ENCODE measurements at regions not wholly inside any gene's neighbourhood (a gene's known extent, or its start where the extent isn't known, plus 50 kb on each side); places are given as distances from the start of the nearest gene placed in this dataset.

DNA sequence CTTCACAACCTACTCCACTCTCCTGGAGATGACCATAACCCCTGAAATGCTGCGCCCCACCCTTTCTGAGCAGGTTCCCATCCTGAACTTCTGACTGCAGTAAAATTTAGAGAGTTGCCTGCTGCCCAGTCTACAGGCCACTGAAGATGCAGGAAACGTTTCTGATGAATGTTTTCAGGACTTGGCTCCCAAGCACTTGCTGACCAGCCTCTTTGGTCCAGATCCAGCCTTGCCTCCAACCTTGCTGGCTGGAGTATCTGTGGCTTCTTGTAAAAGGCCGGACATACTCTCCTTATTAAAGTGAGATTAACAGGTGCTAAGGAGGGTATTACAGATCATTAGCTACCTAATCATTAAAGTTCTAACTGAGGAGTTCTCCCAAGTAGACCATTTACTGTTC, 70.3 kb upstream of the STXBP6 start:
- no peak overlapping the region for H3K9ac ChIP-seq (ENCODE audit: low read length in 3 of 3)
- H3K27ac ChIP-seq (ENCODE audit: low read depth in 2 of 2, low read length in 2 of 2): no peak overlapping the region
- H3K36me3 ChIP-seq (ENCODE audit: control insufficient read depth in 2 of 3, insufficient read depth in 3 of 3, low read length in 3 of 3): no peaks in the 10 kb centered on the region
- no peak overlapping the region for H3K4me3 ChIP-seq (ENCODE audit: low read length in 3 of 3)
- DNase-seq: no peak
- no peaks in the 10 kb centered on the region for H3K9me3 ChIP-seq (ENCODE audit: control insufficient read depth in 2 of 3, insufficient read depth in 1 of 3, low read length in 3 of 3)
- no peaks in the 10 kb centered on the region for H3K4me1 ChIP-seq (ENCODE audit: control insufficient read depth in 2 of 3, insufficient read depth in 2 of 3, low read depth in 1 of 3, low read length in 3 of 3)
- no peaks in the 10 kb centered on the region for H3K27me3 ChIP-seq (ENCODE audit: control insufficient read depth, insufficient read depth, low read length)
- no peak for FAIRE-seq
- TF ChIP-seq, protein P1, sequence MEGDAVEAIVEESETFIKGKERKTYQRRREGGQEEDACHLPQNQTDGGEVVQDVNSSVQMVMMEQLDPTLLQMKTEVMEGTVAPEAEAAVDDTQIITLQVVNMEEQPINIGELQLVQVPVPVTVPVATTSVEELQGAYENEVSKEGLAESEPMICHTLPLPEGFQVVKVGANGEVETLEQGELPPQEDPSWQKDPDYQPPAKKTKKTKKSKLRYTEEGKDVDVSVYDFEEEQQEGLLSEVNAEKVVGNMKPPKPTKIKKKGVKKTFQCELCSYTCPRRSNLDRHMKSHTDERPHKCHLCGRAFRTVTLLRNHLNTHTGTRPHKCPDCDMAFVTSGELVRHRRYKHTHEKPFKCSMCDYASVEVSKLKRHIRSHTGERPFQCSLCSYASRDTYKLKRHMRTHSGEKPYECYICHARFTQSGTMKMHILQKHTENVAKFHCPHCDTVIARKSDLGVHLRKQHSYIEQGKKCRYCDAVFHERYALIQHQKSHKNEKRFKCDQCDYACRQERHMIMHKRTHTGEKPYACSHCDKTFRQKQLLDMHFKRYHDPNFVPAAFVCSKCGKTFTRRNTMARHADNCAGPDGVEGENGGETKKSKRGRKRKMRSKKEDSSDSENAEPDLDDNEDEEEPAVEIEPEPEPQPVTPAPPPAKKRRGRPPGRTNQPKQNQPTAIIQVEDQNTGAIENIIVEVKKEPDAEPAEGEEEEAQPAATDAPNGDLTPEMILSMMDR (IDR thresholded peaks at IDR 0.05; ENCODE audit: borderline replicate concordance, extremely low read depth, insufficient read depth): no peak
- intact Hi-C loops (cut with DNase I): no loop called here

DNA sequence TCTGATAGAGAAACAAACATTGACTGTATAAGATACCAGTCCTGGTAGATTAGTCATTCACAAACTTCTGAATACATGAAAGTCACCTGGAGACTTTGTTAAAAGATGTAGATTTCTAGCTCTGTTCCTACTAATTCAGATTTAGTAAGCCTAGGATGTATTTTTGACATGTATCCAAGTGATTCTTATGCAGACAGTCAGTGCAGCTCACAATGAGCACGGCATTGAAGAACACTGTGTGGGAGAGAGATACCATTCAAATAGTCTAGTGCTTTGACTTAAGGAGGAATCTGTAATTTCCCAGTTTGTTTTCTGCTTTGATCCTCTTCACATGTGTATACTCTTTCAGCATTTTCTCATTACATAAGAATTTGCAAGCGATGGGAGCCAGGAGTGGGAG, 68.7 kb upstream of the STXBP6 start:
- no peaks in the 10 kb centered on the region for H3K27me3 ChIP-seq (ENCODE audit: control insufficient read depth, insufficient read depth, low read length)
- TF ChIP-seq, protein P1 (IDR thresholded peaks at IDR 0.05; ENCODE audit: borderline replicate concordance, extremely low read depth, insufficient read depth): no peak
- H3K27ac ChIP-seq (ENCODE audit: low read depth in 2 of 2, low read length in 2 of 2): no peak overlapping the region
- H3K4me3 ChIP-seq (ENCODE audit: low read length in 3 of 3): no peak overlapping the region
- no peaks in the 10 kb centered on the region for H3K9me3 ChIP-seq (ENCODE audit: control insufficient read depth in 2 of 3, insufficient read depth in 1 of 3, low read length in 3 of 3)
- DNase-seq: no peak
- H3K9ac ChIP-seq (ENCODE audit: low read length in 3 of 3): no peak overlapping the region
- intact Hi-C loops (cut with DNase I): no loop called here
- no peaks in the 10 kb centered on the region for H3K36me3 ChIP-seq (ENCODE audit: control insufficient read depth in 2 of 3, insufficient read depth in 3 of 3, low read length in 3 of 3)
- no peak for FAIRE-seq
- H3K4me1 ChIP-seq (ENCODE audit: control insufficient read depth in 2 of 3, insufficient read depth in 2 of 3, low read depth in 1 of 3, low read length in 3 of 3): no peaks in the 10 kb centered on the region

DNA sequence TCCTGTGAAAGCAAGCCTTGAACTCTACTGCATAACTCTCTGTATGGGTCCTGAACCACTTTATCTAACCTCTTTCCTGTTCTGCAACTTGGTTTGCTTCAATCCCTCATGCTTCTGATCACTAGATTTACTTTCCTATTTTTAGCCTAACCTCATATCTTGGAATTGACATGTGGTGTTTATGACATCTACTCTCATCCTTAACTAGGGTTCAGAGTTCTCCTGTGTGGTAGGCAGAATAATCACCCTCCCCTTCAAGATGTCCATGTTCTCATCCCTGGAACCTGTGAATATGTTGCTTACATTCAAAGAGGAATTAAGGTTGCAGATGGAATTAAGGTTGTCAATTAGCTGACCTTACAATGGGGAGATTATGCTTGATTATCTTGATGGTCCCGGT, 67.4 kb upstream of the STXBP6 start:
- no peak overlapping the region for H3K9ac ChIP-seq (ENCODE audit: low read length in 3 of 3)
- H3K4me1 ChIP-seq (ENCODE audit: control insufficient read depth in 2 of 3, insufficient read depth in 2 of 3, low read depth in 1 of 3, low read length in 3 of 3): no peaks in the 10 kb centered on the region
- FAIRE-seq (no peak), DNase-seq (no peak)
- intact Hi-C loops (cut with DNase I): no loop called here
- TF ChIP-seq, protein P1 (IDR thresholded peaks at IDR 0.05; ENCODE audit: borderline replicate concordance, extremely low read depth, insufficient read depth): no peak
- H3K27ac ChIP-seq (ENCODE audit: low read depth in 2 of 2, low read length in 2 of 2): no peak overlapping the region
- no peaks in the 10 kb centered on the region for H3K27me3 ChIP-seq (ENCODE audit: control insufficient read depth, insufficient read depth, low read length)
- no peak overlapping the region for H3K4me3 ChIP-seq (ENCODE audit: low read length in 3 of 3)
- no peaks in the 10 kb centered on the region for H3K36me3 ChIP-seq (ENCODE audit: control insufficient read depth in 2 of 3, insufficient read depth in 3 of 3, low read length in 3 of 3)
- H3K9me3 ChIP-seq (ENCODE audit: control insufficient read depth in 2 of 3, insufficient read depth in 1 of 3, low read length in 3 of 3): no peaks in the 10 kb centered on the region

DNA sequence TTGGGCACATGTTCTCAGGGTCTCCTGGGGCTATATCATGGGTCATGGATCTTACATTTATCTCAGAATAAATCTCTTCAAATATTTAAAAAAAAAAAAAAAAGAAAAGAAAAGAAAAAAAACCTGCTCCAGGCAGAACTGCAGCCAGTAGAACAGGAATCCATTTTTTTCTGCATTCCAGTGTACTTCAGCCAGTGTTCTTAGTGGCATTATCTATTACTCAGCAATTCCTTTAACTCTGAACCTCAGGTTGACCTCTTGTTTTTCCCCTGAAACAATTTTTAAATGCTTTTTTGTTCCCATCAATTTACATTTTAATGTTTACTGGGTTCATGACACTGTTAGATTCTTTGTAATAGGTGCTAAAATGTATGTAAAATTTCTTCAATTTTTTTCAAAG, 66.7 kb upstream of the STXBP6 start:
- intact Hi-C loops (cut with DNase I): no loop called here
- Histone ChIP-seq H3K9me3 (ENCODE audit: control insufficient read depth in 2 of 3, insufficient read depth in 1 of 3, low read length in 3 of 3) (no peaks in the 10 kb centered on the region), H3K4me1 (ENCODE audit: control insufficient read depth in 2 of 3, insufficient read depth in 2 of 3, low read depth in 1 of 3, low read length in 3 of 3) (no peaks in the 10 kb centered on the region), H3K27ac (ENCODE audit: low read depth in 2 of 2, low read length in 2 of 2) (no peak overlapping the region), H3K4me3 (ENCODE audit: low read length in 3 of 3) (no peak overlapping the region), H3K36me3 (ENCODE audit: control insufficient read depth in 2 of 3, insufficient read depth in 3 of 3, low read length in 3 of 3) (no peaks in the 10 kb centered on the region), H3K27me3 (ENCODE audit: control insufficient read depth, insufficient read depth, low read length) (no peaks in the 10 kb centered on the region), H3K9ac (ENCODE audit: low read length in 3 of 3) (no peak overlapping the region)
- FAIRE-seq (no peak), DNase-seq (no peak)
- TF ChIP-seq, protein P1 (IDR thresholded peaks at IDR 0.05; ENCODE audit: borderline replicate concordance, extremely low read depth, insufficient read depth): no peak
